SK-N-SH (cell line): ENCODE measurements at regions not wholly inside any gene's neighbourhood (a gene's known extent, or its start where the extent isn't known, plus 50 kb on each side); places are given as distances from the start of the nearest gene placed in this dataset.
A peak's percentile ranks its signal among the peaks of the same experiment; 100 is the strongest.

Experiments used
- CTCF ChIA-PET: fragments of 300-600, 350-600 bp; formaldehyde crosslinking; extraction: SDS; loops from one replicate; lab custom pipeline; 2021; lab: Yijun Ruan, JAX
- POLR2A ChIA-PET: fragments of 350-600 bp; sonication (Branson Sonifier 250); formaldehyde crosslinking; extraction: SDS; loops from one replicate; lab custom pipeline; 2020; ENCODE audit warnings: antibody characterized with exemption, inconsistent platforms; lab: Yijun Ruan, JAX
- DNase-seq: peaks from one replicate; pipeline ENCODE4 v3.0.0; 2012
- H2AFZ ChIP-seq: fragments of 200-600 bp; sonication (generic); 2 replicates; pipeline ENCODE4 v1.8.1; 2016; ENCODE audit warnings: antibody characterized with exemption, mild to moderate bottlenecking, low read depth
- H3F3A ChIP-seq: fragments of 200-600 bp; sonication (generic); replicated peaks from 2 replicates; pipeline ENCODE3; 2016; ENCODE audit warnings: antibody characterized with exemption, mild to moderate bottlenecking; ENCODE audit not compliant: insufficient read depth
- H3K27ac ChIP-seq, 2 experiments: fragments of 200-500 bp in 1 of 2; fragments of 200-600 bp in 1 of 2; sonication (Bioruptor generic) in 1 of 2; sonication (generic), shearing (Covaris generic) in 1 of 2; 2 replicates each; pipeline versions ENCODE4 v1.5.1 to v1.6.1; 2014 to 2016; ENCODE audit warnings: low read depth in 2 of 2, inconsistent platforms in 1 of 2, low read length in 1 of 2, mild to moderate bottlenecking in 1 of 2, mixed read lengths in 1 of 2
- H3K27me3 ChIP-seq: fragments of 200-600 bp; sonication (generic), shearing (Covaris generic); 2 replicates; pipeline ENCODE4 v1.6.1; 2016; ENCODE audit warnings: mixed run types; ENCODE audit not compliant: insufficient read depth
- H3K36me3 ChIP-seq, 2 experiments: fragments of 200-500 bp in 1 of 2; fragments of 200-600 bp in 1 of 2; sonication (Bioruptor generic) in 1 of 2; sonication (generic) in 1 of 2; replicated peaks in 1 of 2; 2 replicates each; pipeline versions ENCODE3 to v1.5.1; 2014 to 2016; ENCODE audit warnings: low read length in 1 of 2, mild to moderate bottlenecking in 1 of 2; ENCODE audit not compliant: insufficient read depth in 2 of 2, control insufficient read depth in 1 of 2
- H3K4me1 ChIP-seq, 2 experiments: fragments of 200-500 bp in 1 of 2; fragments of 200-600 bp in 1 of 2; sonication (Bioruptor generic) in 1 of 2; sonication (generic), shearing (Covaris generic) in 1 of 2; 2 replicates each; pipeline versions ENCODE4 v1.5.1 to v1.6.1; 2014 to 2016; ENCODE audit warnings: low read depth in 1 of 2, low read length in 1 of 2, mixed run types in 1 of 2; ENCODE audit not compliant: insufficient read depth in 2 of 2, control insufficient read depth in 1 of 2
- H3K4me2 ChIP-seq: fragments of 200-600 bp; sonication (generic), shearing (Covaris generic); 2 replicates; pipeline ENCODE4 v1.6.1; 2017; ENCODE audit warnings: mixed run types
- H3K4me3 ChIP-seq, 2 experiments: fragments of 200-500 bp in 1 of 2; fragments of 200-600 bp in 1 of 2; sonication (Bioruptor generic) in 1 of 2; sonication (generic), shearing (Covaris generic) in 1 of 2; 2 replicates each; pipeline versions ENCODE4 v1.5.1 to v1.8.1; 2014 to 2016; ENCODE audit warnings: low read depth in 2 of 2, inconsistent platforms in 1 of 2, low read length in 1 of 2, mild to moderate bottlenecking in 1 of 2, mixed read lengths in 1 of 2, moderate library complexity in 1 of 2
- H3K79me2 ChIP-seq: fragments of 200-600 bp; sonication (generic); 2 replicates; pipeline ENCODE4 v1.8.1; 2017; ENCODE audit warnings: mild to moderate bottlenecking; ENCODE audit not compliant: insufficient read depth
- H3K9ac ChIP-seq: fragments of 200-600 bp; sonication (generic); 2 replicates; pipeline ENCODE4 v1.6.1; 2017; ENCODE audit warnings: mixed run types
- H3K9me2 ChIP-seq: fragments of 200-600 bp; sonication (generic); 2 replicates; pipeline ENCODE4 v1.6.1; 2017; ENCODE audit warnings: mixed run types
- H3K9me3 ChIP-seq: fragments of 200-600 bp; sonication (generic); 2 replicates; pipeline ENCODE4 v1.6.1; 2017; ENCODE audit warnings: mixed run types, mild to moderate bottlenecking, moderate library complexity
- H4K20me1 ChIP-seq: fragments of 200-600 bp; sonication (generic); 2 replicates; pipeline ENCODE4 v1.6.1; 2017; ENCODE audit warnings: mild to moderate bottlenecking, mixed run types; ENCODE audit not compliant: insufficient read depth
- EP300 ChIP-seq, 2 experiments: IDR thresholded peaks; 2 replicates each; pipeline versions ENCODE4 v1.4.0 to v1.6.1; 2012; ENCODE audit warnings: borderline replicate concordance in 1 of 2, low read depth in 1 of 2, low read length in 1 of 2
- FOXJ3 ChIP-seq: sonication (generic); formaldehyde crosslinking; IDR thresholded peaks from 2 replicates; pipeline ENCODE4 v1.5.1; 2020; ENCODE audit warnings: mild to moderate bottlenecking, missing genetic modification reagents
- FOXM1 ChIP-seq: IDR thresholded peaks from 2 replicates; pipeline ENCODE4 v1.4.0; 2012; ENCODE audit warnings: low read depth, mild to moderate bottlenecking
- GATA2 ChIP-seq: sonication (generic); formaldehyde crosslinking; IDR thresholded peaks from 2 replicates; pipeline ENCODE4 v1.5.0; 2020; ENCODE audit warnings: mild to moderate bottlenecking, missing genetic modification reagents
- NFIC ChIP-seq: IDR thresholded peaks from 2 replicates; pipeline ENCODE4 v1.4.0; 2012; ENCODE audit warnings: borderline replicate concordance
- RAD21 ChIP-seq: IDR thresholded peaks from 2 replicates; pipeline ENCODE4 v1.6.1; 2012; ENCODE audit warnings: mild to moderate bottlenecking, low read length
- SIN3A ChIP-seq: IDR thresholded peaks from 2 replicates; pipeline ENCODE4 v1.6.1; 2012; ENCODE audit warnings: low read depth, mild to moderate bottlenecking, low read length, moderate library complexity, borderline replicate concordance
- USF1 ChIP-seq: IDR thresholded peaks from 2 replicates; pipeline ENCODE4 v1.4.0; 2012; ENCODE audit warnings: low read depth, borderline replicate concordance
- ZBTB33 ChIP-seq: IDR thresholded peaks from 2 replicates; pipeline ENCODE4 v1.4.0; 2012; ENCODE audit warnings: low read depth, borderline replicate concordance
- WGBS: methylation state at CpG from one replicate; pipeline ENCODE4 v1.1.6; 2017; ENCODE audit warnings: low lambda C conversion rate; 5-methylcytosine and 5-hydroxymethylcytosine counted together
- TF ChIP-seq, protein P1 (sequence below): IDR thresholded peaks from 2 replicates; pipeline ENCODE4; 2012
- TF ChIP-seq, protein P2 (sequence below): IDR thresholded peaks from 2 replicates; pipeline ENCODE4 v1.6.1; 2012; ENCODE audit warnings: mild to moderate bottlenecking, low read depth, low read length, moderate library complexity

- peak; percentile 59; the same call in 1 of the 2 replicates for TF ChIP-seq GATA2 (CRISPR knock-in tag)
- TF ChIP-seq, protein P1, sequence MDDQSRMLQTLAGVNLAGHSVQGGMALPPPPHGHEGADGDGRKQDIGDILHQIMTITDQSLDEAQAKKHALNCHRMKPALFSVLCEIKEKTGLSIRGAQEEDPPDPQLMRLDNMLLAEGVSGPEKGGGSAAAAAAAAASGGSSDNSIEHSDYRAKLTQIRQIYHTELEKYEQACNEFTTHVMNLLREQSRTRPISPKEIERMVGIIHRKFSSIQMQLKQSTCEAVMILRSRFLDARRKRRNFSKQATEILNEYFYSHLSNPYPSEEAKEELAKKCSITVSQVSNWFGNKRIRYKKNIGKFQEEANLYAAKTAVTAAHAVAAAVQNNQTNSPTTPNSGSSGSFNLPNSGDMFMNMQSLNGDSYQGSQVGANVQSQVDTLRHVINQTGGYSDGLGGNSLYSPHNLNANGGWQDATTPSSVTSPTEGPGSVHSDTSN, result peak; percentile 96
- TF ChIP-seq NFIC, result peak; percentile 100
- TF ChIP-seq FOXM1, result peak; percentile 98
- TF ChIP-seq ZBTB33, result peak; percentile 90; the same call in 1 of the 2 replicates
- TF ChIP-seq, protein P2, sequence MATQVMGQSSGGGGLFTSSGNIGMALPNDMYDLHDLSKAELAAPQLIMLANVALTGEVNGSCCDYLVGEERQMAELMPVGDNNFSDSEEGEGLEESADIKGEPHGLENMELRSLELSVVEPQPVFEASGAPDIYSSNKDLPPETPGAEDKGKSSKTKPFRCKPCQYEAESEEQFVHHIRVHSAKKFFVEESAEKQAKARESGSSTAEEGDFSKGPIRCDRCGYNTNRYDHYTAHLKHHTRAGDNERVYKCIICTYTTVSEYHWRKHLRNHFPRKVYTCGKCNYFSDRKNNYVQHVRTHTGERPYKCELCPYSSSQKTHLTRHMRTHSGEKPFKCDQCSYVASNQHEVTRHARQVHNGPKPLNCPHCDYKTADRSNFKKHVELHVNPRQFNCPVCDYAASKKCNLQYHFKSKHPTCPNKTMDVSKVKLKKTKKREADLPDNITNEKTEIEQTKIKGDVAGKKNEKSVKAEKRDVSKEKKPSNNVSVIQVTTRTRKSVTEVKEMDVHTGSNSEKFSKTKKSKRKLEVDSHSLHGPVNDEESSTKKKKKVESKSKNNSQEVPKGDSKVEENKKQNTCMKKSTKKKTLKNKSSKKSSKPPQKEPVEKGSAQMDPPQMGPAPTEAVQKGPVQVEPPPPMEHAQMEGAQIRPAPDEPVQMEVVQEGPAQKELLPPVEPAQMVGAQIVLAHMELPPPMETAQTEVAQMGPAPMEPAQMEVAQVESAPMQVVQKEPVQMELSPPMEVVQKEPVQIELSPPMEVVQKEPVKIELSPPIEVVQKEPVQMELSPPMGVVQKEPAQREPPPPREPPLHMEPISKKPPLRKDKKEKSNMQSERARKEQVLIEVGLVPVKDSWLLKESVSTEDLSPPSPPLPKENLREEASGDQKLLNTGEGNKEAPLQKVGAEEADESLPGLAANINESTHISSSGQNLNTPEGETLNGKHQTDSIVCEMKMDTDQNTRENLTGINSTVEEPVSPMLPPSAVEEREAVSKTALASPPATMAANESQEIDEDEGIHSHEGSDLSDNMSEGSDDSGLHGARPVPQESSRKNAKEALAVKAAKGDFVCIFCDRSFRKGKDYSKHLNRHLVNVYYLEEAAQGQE, result peak; percentile 72
- peak; percentile 89 for TF ChIP-seq FOXJ3
- peak; percentile 87; the same call in 1 of the 2 replicates for TF ChIP-seq SIN3A
- TF ChIP-seq USF1, result 0 out of 2 replicates have a peak, but pooled peaks have one; percentile 57
- TF ChIP-seq RAD21, result no peak; the same call in 1 of the 2 replicates
- peak; percentile 92 to 100 for TF ChIP-seq EP300 (IDR thresholded peaks at IDR 0.05; ENCODE audit: borderline replicate concordance in 1 of 2, low read depth in 1 of 2, low read length in 1 of 2)
Measured at GRCh38 chr2:46847185-46847710, 68.4 kb downstream of the MCFD2 start (continued).

DNA sequence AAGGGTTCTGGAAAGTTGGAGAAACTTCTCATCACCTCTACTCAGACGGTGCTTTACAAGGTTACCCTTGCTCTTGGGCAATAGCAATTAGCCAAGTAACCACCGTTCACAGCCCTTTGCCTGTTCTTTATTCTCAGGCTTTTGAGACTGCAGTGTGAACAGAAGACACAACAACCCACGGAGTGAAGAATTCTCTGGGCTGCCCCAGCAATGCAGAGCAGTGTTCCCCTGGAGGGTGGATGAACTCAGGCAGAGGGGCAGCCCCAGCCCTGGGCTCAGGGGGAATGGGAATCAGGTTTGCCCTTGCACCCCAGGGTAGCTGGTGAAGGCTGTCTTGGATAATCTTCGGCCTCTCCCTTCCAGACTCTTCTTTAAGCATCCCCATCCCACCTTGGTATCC lies 69.1 kb downstream of the MCFD2 start:
- Histone ChIP-seq H3K9ac (peak overlapping the region; percentile 72), H3K27ac (peak overlapping the region; percentile 92 to 99), H3F3A (peaks cover 51% of the 10 kb centered on the region), H3K79me2 (peaks cover 5% of the 10 kb centered on the region; the same call in 1 of the 2 replicates), H4K20me1 (no peaks in the 10 kb centered on the region), H3K4me3 (no peak overlapping the region), H3K36me3 (no peaks in the 10 kb centered on the region), H3K9me2 (no peaks in the 10 kb centered on the region), H3K4me1 (peaks cover 57 to 63% of the 10 kb centered on the region in 2 experiments), H3K9me3 (no peaks in the 10 kb centered on the region), H2AFZ (peak overlapping the region; percentile 39; the same call in 1 of the 2 replicates), H3K27me3 (no peaks in the 10 kb centered on the region), H3K4me2 (peak overlapping the region; percentile 64)
- TF ChIP-seq NFIC, result no peak
- no peak for DNase-seq
- POLR2A ChIA-PET, result no interaction called here
- CTCF ChIA-PET, result interaction anchor here (0.8 to 2.0 kb wide), 5 partner anchors 14 to 664 kb away, joined by 3 to 8 read pairs (median 5); no protein-coding TSS in a partner anchor
- WGBS, result 83% methylated on average over 4 of the region's 4 CpGs
